Adrenal gland (tissue), 9 donors: ENCODE measurements at regions not wholly inside any gene's neighbourhood (a gene's known extent, or its start where the extent isn't known, plus 50 kb on each side); places are given as distances from the start of the nearest gene placed in this dataset.
"Not testable (repeated sequence)": the region's sequence is repeated elsewhere in the genome, so short reads cannot be mapped to it uniquely, and the experiment has no call there.

Experiments used
- DNase-seq, 7 donors: peaks; one replicate each; pipeline ENCODE4 v3.0.0-alpha.2; 2019 to 2020
- H3K27ac ChIP-seq, 5 donors: fragments of 200-600 bp; sonication (generic) in 4 of 5; 1 replicate in 3 of 5; 2 replicates in 2 of 5; pipeline versions ENCODE4 v1.5.1 to v1.8.0; 2016 to 2020; ENCODE audit warnings: mild to moderate bottlenecking in 1 of 5
- H3K27me3 ChIP-seq: fragments of 200-600 bp; 2 replicates; pipeline ENCODE4 v1.8.0; 2021
- H3K36me3 ChIP-seq, 2 donors: fragments of 200-600 bp; replicated peaks in 1 of 2; 1 replicate in 1 of 2; 2 replicates in 1 of 2; pipeline versions ENCODE4 v1.5.1 to v1.8.0; 2018 to 2022
- H3K4me1 ChIP-seq, 2 donors: fragments of 200-600 bp; replicated peaks in 1 of 2; 1 replicate in 1 of 2; 2 replicates in 1 of 2; pipeline versions ENCODE4 v1.5.1 to v1.8.0; 2018 to 2021
- H3K4me3 ChIP-seq, 4 donors: fragments of 200-600 bp; sonication (generic) in 3 of 4; one replicate each; pipeline ENCODE4 v1.5.1; 2016 to 2018
- H3K9me3 ChIP-seq, 3 donors: fragments of 200-600 bp; sonication (generic) in 1 of 3; replicated peaks in 1 of 3; 1 replicate in 2 of 3; 2 replicates in 1 of 3; pipeline versions ENCODE4 v1.5.1 to v1.8.0; 2016 to 2021
- CTCF ChIP-seq, 6 experiments: fragments of 450-650 bp in 4 of 6; fragments of 200-600 bp in 2 of 6; sonication (generic) in 1 of 6; IDR thresholded peaks; 1 replicate in 5 of 6; 2 replicates in 1 of 6; pipeline versions ENCODE4 v1.5.1 to v1.8.0; 2016 to 2021; ENCODE audit warnings: antibody characterized with exemption in 6 of 6, mild to moderate bottlenecking in 2 of 6, moderate library complexity in 1 of 6
- POLR2A ChIP-seq, 2 donors: fragments of 450-650 bp; IDR thresholded peaks; one replicate each; pipeline ENCODE4 v1.6.1; 2017; ENCODE audit warnings: antibody characterized with exemption in 2 of 2, mild to moderate bottlenecking in 2 of 2, moderate library complexity in 1 of 2
- WGBS, 4 donors: extraction: QIAGEN DNeasy Blood & Tissue Kit in 2 of 4; methylation state at CpG; one replicate each; pipeline versions ENCODE4 v1.1.5 to v1.1.7; 2013 to 2017; 5-methylcytosine and 5-hydroxymethylcytosine counted together
- intact Hi-C, 2 donors: fragments of 100-400 bp; cut with DNase I; formaldehyde crosslinking; loops; one replicate each; pipeline versions ENCODE4 v1.14.1 to v1.15.0; 2022 to 2023
- donor health status: healthy with polysubstance abuse.
- donor health status: Bipolar disorder and iron deficiency.
- donor health status: DM: yes; HTN: yes; CAD: no.
- donor health status: DM: no; HTN: no; CAD: no.
- donor health status: DM: no; HTN: no; CAD: no.

- Histone ChIP-seq H3K4me1 (no peaks in the 10 kb centered on the region), H3K9me3 (no peaks in the 10 kb centered on the region), H3K27me3 (no peaks in the 10 kb centered on the region), H3K36me3 (no peaks in the 10 kb centered on the region), H3K27ac (no peak overlapping the region), H3K4me3 (no peak overlapping the region)
- intact Hi-C loops, result no loop called here
- WGBS, 4 donors, result 84 to 91% (median 87%) methylated on average over 2 of the region's 2 CpGs
- TF ChIP-seq CTCF (IDR thresholded peaks at IDR 0.05), result no peak
- no peak for TF ChIP-seq POLR2A (IDR thresholded peaks at IDR 0.05)
- DNase-seq, result no peak
Observed at GRCh38 chr6:92086750-92087149, 1332.6 kb downstream of the EPHA7 start.

- H3K36me3 ChIP-seq, H3K27ac ChIP-seq, H3K9me3 ChIP-seq, H3K4me1 ChIP-seq, H3K4me3 ChIP-seq, DNase-seq, intact Hi-C loops, H3K27me3 ChIP-seq: not testable (repeated sequence)
- 84 to 95% (median 91%) methylated on average over 5 of the region's 5 CpGs for WGBS, 4 donors
Observed at GRCh38 chr6:92083914-92084313, 1335.4 kb downstream of the EPHA7 start.

GRCh38 chr6:92072387-92072786, 1347.0 kb downstream of the EPHA7 start:
- Histone ChIP-seq H3K27me3 (no peaks in the 10 kb centered on the region), H3K4me3 (no peak overlapping the region), H3K9me3 (no peaks in the 10 kb centered on the region), H3K36me3 (no peaks in the 10 kb centered on the region), H3K27ac (no peak overlapping the region), H3K4me1 (no peaks in the 10 kb centered on the region)
- no peak for DNase-seq
- TF ChIP-seq CTCF (IDR thresholded peaks at IDR 0.05) (no peak), POLR2A (IDR thresholded peaks at IDR 0.05) (no peak)
- intact Hi-C loops, result no loop called here
- WGBS, 4 donors, result 69 to 77% (median 72%) methylated on average over 3 of the region's 3 CpGs

GRCh38 chr6:92069781-92070180, 1349.6 kb downstream of the EPHA7 start:
- no peak for DNase-seq
- WGBS, 4 donors, result 65 to 80% (median 66%) methylated on average over 3 of the region's 3 CpGs
- intact Hi-C loops, result no loop called here

More at GRCh38 chr6:92069781-92070180, 1349.6 kb downstream of the EPHA7 start:
- Histone ChIP-seq H3K9me3 (no peaks in the 10 kb centered on the region), H3K4me3 (no peak overlapping the region), H3K27ac (no peak overlapping the region), H3K27me3 (no peaks in the 10 kb centered on the region), H3K36me3 (no peaks in the 10 kb centered on the region), H3K4me1 (no peaks in the 10 kb centered on the region)
- no peak for TF ChIP-seq CTCF (IDR thresholded peaks at IDR 0.05)
